H4 (cell line): ENCODE measurements at regions not wholly inside any gene's neighbourhood (a gene's known extent, or its start where the extent isn't known, plus 50 kb on each side); places are given as distances from the start of the nearest gene placed in this dataset.
A peak's percentile ranks its signal among the peaks of the same experiment; 100 is the strongest.
"Not testable (repeated sequence)": the region's sequence is repeated elsewhere in the genome, so short reads cannot be mapped to it uniquely, and the experiment has no call there.

ENCODE experiments used
- DNase-seq: peaks from one replicate; pipeline ENCODE4 v3.0.0-alpha.2; 2015; ENCODE audit warnings: low spot score

GRCh38 chr7:80018941-80019808, 115.5 kb upstream of the GNAI1 start:
- peak; percentile 76 for DNase-seq

DNA sequence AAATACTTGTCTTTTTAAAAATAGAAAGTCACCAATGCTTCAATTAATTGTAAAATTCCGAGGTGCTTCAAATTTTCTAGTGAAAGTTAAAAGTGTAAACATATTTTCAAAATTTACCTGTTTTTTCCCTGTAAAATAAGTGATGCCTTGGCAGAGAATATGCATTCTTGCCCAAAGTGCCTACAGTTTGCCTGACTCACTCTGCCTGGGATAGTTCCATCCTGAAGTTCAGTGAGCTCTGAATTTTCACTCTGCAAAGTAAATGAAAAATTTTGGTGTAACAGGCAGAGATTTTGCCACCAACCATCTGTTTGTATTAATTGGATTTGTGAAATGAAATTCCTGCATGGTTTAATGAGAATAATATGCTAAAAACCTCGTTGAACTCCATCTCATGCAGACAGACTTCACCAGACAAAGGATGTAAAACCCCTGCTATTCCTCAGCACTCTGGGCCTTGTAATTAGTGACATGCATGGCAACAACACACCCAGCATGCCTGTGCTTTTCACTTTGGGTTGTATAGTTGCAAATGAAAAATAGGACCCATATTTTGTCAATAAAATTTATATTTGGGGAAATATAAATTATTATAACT, 117.4 kb upstream of the GNAI1 start:
- no peak for DNase-seq

- peak; percentile 92 for DNase-seq
Observed at GRCh38 chr7:80014511-80014910, 120.1 kb upstream of the GNAI1 start.

DNA sequence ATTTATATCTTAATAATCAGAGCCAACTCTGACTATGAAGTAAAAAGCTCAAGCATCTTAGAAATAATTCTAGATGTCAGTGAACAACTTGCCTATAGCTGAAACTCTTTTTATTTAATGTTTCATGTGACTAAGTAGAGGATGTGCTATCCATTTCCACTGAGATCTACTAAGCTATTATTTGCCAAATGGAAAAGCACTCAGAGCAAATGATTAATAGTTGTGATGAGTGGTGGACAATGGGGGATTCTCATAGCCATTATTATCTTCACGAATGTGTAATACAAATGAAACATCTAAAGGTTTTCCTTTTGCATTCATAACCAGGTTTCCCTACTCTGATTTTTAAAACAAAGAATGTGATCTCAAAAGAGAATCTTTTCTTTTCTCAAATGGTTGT, 126.6 kb upstream of the GNAI1 start:
- no peak for DNase-seq

DNA sequence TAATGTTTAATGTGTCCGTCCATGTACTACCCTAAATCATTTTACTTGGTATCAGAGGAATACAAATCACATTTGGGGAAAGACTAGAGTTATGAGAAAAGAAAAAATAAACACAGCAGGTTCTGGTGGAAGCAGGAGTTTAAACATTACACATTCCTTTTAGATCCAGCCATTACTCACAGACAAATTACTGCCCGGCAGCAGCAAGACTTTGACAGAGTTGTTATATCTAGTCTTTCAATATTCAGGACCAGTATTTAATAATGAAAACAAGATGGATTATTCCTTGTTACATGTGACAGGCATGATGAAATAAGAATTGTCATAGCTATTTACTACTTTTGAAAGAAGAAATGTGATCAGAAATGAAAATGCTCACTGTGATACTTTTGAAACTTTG, 131.8 kb upstream of the GNAI1 start:
- no peak for DNase-seq

- no peak for DNase-seq
Observed at GRCh38 chr7:79998363-79998762, 136.3 kb upstream of the GNAI1 start.

DNA sequence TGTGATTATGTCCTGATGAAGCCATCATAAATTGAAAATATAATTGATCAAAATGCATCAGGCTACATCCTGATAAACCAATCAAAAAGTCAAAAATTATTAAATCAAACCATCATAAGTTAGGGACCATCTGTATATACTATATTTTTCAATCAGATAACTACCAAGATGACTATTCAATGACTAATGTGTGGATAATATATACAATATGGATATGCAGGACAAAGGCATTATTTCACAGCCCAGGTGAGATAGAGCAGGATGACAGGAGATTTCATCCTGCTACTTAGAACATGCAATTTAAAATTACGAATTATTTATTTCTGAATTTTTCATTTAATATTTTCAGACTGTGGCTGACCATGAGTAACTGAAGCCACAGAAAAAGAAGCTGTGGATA, 137.3 kb upstream of the GNAI1 start:
- DNase-seq: no peak

GRCh38 chr7:79995741-79996140, 138.9 kb upstream of the GNAI1 start:
- DNase-seq: not testable (repeated sequence)

DNA sequence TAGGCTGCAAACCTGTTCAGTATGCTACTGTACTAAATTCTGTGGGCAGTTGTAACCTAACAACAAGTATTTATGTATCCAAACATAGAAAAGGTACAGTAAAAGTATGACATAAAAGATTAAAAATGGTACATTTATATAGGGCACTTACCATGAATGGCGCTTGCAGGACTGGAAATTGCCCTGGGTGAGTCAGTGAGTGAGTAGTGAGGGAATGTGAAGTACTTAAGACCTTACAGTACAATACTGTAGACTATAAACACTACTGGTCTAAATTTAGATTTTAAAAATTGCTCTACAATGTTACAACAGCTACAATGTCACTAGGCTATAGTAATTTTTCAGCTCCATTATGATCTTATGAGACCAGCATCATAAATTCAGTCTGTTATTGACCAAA, 146.0 kb upstream of the GNAI1 start:
- peak; percentile 25 for DNase-seq

- no peak for DNase-seq
Observed at GRCh38 chr7:79984210-79984609, 150.4 kb upstream of the GNAI1 start.

DNA sequence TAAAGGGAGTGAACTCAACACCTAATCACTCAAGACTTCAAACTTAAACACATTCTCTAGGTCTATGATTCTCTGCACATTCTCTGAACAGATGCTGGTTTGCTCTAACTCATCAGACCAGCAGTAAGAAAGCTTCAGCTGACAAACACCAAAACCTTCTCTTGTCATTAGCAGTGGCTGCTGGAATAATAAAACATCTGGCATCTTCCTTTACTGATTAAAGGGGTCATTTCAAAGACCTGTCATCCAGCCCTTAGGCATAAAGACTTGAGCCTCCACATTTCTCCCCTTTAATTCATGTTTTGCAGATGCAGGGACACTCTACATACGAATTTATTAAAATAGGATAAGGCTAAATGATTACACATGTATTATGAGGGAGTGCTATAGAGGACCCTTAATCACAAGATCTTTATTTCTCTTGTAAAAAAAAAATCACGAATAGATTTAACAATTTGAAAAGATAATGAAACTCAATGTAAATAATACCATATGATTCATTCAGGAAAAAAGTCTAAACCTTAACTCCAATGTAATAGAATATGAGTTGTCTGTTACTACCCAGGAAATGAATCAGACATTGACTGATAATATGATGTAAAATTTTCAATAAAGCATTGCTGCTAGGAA, 152.4 kb upstream of the GNAI1 start:
- no peak for DNase-seq

- DNase-seq: no peak
Observed at GRCh38 chr7:79980376-79980775, 154.3 kb upstream of the GNAI1 start.

GRCh38 chr7:79979437-79979836, 155.2 kb upstream of the GNAI1 start:
- peak; percentile 76 for DNase-seq

GRCh38 chr7:79977481-79977880, 157.2 kb upstream of the GNAI1 start:
- no peak for DNase-seq

- not testable (repeated sequence) for DNase-seq
Observed at GRCh38 chr7:79976711-79977020, 158.0 kb upstream of the GNAI1 start.

- not testable (repeated sequence) for DNase-seq
Observed at GRCh38 chr7:79975986-79976710, 158.5 kb upstream of the GNAI1 start.

DNA sequence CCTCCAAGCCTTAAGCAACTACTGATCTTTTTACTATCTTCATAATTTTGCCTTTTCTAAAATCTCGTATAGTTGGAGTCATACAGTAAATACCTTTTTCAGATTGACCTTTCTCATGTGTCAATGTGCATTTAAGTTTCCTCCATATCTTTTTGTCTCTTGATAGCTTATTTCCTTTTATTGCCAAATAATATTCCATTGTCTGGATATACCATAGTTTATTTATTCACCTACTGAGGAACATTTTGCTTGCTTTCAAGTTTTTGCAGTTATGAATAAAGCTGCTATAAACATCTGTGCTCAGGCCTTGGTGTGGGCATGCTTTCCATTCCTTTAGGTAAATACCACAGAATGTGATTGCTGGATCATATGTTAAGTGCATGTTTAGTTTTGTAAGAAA, 161.2 kb upstream of the GNAI1 start:
- DNase-seq: no peak

GRCh38 chr7:79971058-79971457, 163.6 kb upstream of the GNAI1 start:
- no peak for DNase-seq

GRCh38 chr7:79968894-79969293, 165.7 kb upstream of the GNAI1 start:
- DNase-seq: no peak

DNA sequence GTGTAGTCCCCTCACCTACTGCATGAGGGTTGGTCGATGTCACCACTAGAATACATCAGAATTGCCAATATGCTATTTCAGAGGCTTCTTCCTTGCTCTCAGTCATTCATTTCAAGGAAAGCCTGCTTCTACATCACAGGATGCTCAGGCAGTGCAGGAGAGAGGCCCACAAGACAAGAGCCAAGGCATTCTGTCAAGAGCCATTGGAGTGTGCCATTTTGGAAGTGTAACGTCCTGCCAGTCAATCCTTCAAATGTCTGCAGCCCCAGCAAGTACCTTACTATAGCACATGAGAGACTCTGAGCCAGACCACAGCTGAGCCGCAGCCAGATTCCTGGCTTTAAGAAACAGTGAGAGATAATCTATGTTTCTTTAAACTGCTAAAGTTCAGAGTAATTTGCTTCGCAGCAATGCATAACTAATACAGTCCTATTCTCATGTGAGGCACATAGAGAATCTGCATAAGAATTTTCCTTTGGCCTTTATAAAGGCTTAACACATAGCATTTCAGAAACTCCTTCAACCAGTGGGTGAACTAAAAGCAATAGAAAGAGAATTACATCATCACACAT, 166.5 kb upstream of the GNAI1 start:
- no peak for DNase-seq

GRCh38 chr7:79965946-79966345, 168.7 kb upstream of the GNAI1 start:
- DNase-seq: no peak

- DNase-seq: no peak
Observed at GRCh38 chr7:79964463-79964862, 170.2 kb upstream of the GNAI1 start.
